ENCODE measurements at regions not wholly inside any gene's neighbourhood (a gene's known extent, or its start where the extent isn't known, plus 50 kb on each side); places are given as distances from the start of the nearest gene placed in this dataset.
A peak's percentile ranks its signal among the peaks of the same experiment; 100 is the strongest.

DNA sequence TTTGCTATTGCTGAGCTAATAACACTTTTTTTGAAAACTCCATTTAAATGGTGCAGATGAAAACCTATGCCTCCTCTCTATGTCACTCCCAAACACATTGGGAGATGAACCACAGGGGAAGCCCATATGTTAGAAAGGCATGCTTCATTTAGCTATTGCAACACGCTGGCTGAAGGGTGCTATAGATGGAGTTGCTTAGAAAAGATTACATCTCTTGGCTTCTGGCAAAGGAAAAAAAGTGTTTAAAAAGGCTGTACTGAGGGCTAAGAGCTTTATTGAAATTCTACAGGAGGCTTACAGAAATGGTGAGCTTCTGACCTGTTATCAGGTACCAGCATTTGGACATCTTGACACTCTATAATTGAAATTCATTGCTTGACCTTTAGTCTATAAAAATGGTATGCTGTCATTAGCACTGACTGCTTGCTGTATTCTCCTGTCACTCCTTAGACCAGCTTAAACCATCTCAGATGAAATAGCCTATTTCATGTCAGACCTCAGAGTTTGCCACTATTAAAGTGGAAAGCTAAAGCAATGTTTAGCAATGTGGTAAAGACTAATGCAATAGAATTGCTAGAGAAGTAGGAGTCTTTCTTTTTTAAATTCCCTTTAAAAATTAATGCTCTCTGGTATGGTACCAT is 503.9 kb downstream of the CDH11 start:
- no peak overlapping the region for H3K4me3 ChIP-seq (ENCODE audit: control insufficient read depth, low read depth, low read length)

GRCh38 chr16:64615630-64616280 is 506.1 kb downstream of the CDH11 start:
- TF ChIP-seq, protein P1, sequence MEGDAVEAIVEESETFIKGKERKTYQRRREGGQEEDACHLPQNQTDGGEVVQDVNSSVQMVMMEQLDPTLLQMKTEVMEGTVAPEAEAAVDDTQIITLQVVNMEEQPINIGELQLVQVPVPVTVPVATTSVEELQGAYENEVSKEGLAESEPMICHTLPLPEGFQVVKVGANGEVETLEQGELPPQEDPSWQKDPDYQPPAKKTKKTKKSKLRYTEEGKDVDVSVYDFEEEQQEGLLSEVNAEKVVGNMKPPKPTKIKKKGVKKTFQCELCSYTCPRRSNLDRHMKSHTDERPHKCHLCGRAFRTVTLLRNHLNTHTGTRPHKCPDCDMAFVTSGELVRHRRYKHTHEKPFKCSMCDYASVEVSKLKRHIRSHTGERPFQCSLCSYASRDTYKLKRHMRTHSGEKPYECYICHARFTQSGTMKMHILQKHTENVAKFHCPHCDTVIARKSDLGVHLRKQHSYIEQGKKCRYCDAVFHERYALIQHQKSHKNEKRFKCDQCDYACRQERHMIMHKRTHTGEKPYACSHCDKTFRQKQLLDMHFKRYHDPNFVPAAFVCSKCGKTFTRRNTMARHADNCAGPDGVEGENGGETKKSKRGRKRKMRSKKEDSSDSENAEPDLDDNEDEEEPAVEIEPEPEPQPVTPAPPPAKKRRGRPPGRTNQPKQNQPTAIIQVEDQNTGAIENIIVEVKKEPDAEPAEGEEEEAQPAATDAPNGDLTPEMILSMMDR (conservative IDR thresholded peaks at IDR 0.05; ENCODE audit: control insufficient read depth, insufficient read depth, low read depth, low read length): no peak
- DNase-seq (ENCODE audit: low read depth): no peak
- no peak overlapping the region for H3K4me3 ChIP-seq (ENCODE audit: control insufficient read depth, low read depth, low read length)

More for the DNA sequence above, 503.9 kb downstream of the CDH11 start:
- no peak for DNase-seq (ENCODE audit: low read depth)
- TF ChIP-seq, protein P1 (conservative IDR thresholded peaks at IDR 0.05; ENCODE audit: control insufficient read depth, insufficient read depth, low read depth, low read length): no peak

DNA sequence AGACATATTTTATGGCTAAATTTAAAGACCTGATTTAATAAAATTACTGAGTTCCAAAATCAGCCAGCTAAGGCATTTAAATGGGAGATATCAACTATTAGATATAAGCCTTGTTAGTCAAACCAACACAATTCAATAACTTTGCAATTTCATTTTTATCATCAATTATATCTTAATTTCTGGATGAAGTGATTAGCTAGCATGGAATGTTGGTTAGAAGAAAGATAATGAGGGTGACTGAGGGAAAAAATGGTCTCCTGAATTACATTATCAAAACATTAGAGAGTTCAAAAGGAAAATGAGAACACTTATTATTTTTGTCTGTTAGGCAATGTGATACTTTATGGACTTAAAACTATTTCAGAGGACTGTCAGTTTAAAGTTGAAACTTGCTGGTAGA is 525.7 kb downstream of the CDH11 start:
- no peak for DNase-seq (ENCODE audit: low read depth)

GRCh38 chr16:64590513-64590912 is 531.4 kb downstream of the CDH11 start:
- TF ChIP-seq, protein P1 (conservative IDR thresholded peaks at IDR 0.05; ENCODE audit: control insufficient read depth, insufficient read depth, low read depth, low read length): no peak
- DNase-seq (ENCODE audit: low read depth): peak; percentile 47
- no peak overlapping the region for H3K4me3 ChIP-seq (ENCODE audit: control insufficient read depth, low read depth, low read length)

More for the DNA sequence above, 525.7 kb downstream of the CDH11 start:
- TF ChIP-seq, protein P1 (conservative IDR thresholded peaks at IDR 0.05; ENCODE audit: control insufficient read depth, insufficient read depth, low read depth, low read length): no peak
- no peak overlapping the region for H3K4me3 ChIP-seq (ENCODE audit: control insufficient read depth, low read depth, low read length)

- H3K4me3 ChIP-seq (ENCODE audit: control insufficient read depth, low read depth, low read length): no peak overlapping the region
- TF ChIP-seq, protein P1 (conservative IDR thresholded peaks at IDR 0.05; ENCODE audit: control insufficient read depth, insufficient read depth, low read depth, low read length): no peak
- peak; percentile 82 for DNase-seq (ENCODE audit: low read depth)
Observed at GRCh38 chr16:64589836-64590235, 532.0 kb downstream of the CDH11 start.

- DNase-seq (ENCODE audit: low read depth): no peak
- H3K4me3 ChIP-seq (ENCODE audit: control insufficient read depth, low read depth, low read length): no peak overlapping the region
- TF ChIP-seq, protein P1 (conservative IDR thresholded peaks at IDR 0.05; ENCODE audit: control insufficient read depth, insufficient read depth, low read depth, low read length): no peak
Observed at GRCh38 chr16:64586781-64587180, 535.1 kb downstream of the CDH11 start.
